GM18909 (cell line): ENCODE measurements at regions not wholly inside any gene's neighbourhood (a gene's known extent, or its start where the extent isn't known, plus 50 kb on each side); places are given as distances from the start of the nearest gene placed in this dataset.

Source experiments
- ATAC-seq: cut with Tn5 transposase; IDR thresholded peaks from one replicate; pipeline ENCODE4 v1.9.1; 2021; ENCODE audit warnings: mild to moderate bottlenecking; ENCODE audit not compliant: unreplicated experiment, poor library complexity

DNA sequence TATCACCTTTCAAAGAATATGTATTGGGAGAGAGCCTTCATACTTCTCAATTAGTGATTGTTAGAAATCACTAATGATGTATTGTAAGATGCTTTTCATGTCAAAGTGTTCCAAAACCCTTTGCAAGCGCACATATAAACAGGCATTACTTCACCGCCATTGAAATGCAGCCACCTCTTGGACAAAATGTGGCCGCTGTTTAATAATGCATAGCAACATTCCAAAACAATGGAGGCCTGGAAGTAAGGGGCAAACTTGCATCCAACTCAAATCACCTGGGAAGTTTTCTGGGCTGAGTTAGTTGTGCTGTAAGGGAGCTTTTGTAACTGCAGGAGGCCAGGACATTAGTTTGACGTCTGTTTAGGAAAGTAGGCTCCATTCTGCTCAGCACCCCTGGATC, 438.1 kb downstream of the FGF9 start:
- no peak for ATAC-seq

DNA sequence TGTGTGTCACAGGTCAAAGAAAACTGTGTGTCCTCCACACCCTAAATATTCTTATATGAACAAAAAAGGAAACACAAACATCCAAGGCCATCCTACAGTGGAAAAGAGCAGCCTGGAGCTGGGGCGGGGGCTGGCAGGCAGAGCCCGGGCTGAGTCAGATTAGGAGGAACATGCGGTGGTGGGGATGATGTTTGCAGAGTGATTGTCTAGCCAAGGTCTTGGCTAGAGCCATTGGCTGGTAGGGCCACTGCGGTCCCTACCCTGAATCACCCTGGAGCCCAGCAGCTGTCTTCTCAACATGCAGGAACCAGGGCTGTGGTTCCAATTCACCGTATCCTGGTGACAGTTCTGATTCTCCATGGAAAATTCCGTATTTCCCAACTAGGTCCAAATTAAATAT, 439.5 kb downstream of the FGF9 start:
- ATAC-seq: no peak

DNA sequence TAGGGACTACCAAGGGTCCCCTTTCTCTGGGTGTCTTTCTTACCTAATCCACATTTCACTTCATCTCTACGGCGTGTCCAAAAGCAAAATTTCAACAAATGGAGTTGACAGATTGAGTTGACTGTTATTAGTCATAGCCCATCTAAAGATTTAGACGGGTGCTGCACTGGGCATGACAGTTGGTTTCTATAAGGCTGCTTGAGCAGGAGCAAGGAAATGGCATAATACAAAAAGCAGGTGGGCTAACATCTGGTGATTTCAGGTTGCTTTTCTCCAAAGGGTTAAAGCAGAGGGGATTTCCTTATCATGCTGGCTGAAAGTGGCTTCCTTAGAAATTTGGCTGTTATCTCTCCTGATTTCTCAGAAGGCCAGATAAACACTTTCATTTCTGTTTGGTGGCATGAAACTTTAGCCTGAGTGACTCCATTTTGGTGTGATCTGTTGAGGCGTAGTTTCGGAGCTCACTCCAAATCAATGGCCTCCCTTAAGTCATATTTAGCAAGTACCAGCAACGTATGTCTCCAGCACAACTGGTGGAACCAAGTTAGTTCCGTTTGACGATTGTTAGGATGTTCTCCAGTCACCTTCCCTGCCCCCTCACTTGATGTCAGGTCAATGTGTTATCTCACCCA, 440.4 kb downstream of the FGF9 start:
- no peak for ATAC-seq

DNA sequence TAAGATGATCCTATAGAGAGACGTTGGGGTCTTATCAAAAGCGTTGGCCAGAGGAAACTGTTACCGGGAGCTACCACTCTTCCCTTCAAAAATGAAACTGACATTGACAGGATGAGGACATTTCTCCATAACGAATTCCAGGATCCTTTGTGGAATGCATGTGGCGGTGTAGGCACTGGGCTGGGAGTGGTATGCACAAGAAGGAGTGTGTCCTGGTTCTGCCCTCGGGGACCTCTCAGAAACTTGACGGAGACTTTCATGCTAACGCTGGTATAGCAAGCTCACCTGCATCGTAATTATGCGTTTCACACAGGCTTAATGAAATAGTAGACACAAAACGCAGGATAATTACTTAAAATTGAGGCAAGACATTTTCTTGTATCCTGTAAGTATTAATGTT, 441.1 kb downstream of the FGF9 start:
- no peak for ATAC-seq

DNA sequence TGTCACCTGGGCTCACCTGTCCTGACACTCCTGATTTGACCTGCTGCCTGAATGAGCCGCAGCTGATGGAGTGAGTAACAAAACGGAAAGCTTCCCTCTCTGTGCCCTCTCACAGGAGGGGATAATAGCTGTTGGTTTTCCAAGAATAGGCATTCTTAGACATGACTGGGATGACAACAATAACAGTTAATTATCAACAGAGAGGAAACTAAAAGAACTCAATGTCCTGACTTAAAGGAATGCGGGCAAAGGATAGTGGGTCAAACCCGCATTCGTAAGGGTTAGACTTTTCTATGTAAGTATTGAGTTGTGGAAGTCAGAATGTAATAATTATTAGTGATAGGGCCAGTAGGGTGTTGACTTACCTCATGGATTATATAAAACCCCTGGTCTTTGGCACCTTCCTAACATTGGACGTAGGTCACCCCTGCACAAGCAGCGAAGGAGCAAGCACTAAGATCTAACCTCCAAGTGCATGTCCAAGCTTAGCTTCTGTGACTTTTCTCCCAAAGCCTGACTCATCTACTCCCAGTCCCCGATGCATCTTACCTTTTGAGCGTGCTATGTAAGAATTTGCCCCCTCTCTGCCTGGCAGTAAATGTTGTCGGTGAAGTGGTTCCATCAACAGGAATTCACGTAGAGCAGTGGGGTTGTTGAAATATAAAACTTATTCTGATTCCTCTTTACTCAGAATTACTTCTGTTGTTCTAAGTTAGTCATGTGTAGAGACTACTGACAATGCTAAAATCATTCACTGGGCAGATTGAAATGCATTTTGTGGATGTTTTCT, 442.3 kb downstream of the FGF9 start:
- ATAC-seq: no peak

DNA sequence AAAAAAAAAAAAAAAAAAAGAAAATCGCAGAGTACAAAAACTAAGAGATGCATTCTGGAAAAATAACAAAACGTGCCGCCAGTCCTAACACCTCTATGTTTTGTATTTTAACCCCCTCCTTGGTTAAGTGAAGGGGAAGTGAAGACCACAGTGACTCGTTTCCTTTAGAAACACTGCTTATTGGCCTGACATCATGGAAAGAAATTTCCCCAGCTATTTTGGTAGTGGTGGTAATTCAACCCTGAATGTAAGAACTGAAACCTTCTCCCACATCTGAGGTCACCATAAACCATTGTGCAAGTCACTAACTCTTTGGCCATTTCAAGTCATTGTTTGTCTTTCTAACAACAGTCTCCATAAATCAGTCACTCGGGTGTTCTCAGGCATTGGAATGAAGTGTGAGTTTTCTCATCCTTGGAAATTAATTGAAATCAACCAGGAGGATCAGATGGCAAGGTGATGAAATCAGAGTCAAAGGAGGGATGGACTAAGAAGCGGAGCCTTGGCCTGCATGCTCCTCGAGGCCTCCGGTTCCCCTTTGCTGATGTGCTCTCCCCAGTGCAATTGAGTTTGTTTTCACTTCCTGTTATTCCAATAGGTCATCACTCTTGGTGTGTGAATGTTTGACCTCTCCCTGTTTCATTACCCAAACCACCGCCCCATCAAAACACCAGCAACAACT, 443.9 kb downstream of the FGF9 start:
- peak; percentile 91 for ATAC-seq

DNA sequence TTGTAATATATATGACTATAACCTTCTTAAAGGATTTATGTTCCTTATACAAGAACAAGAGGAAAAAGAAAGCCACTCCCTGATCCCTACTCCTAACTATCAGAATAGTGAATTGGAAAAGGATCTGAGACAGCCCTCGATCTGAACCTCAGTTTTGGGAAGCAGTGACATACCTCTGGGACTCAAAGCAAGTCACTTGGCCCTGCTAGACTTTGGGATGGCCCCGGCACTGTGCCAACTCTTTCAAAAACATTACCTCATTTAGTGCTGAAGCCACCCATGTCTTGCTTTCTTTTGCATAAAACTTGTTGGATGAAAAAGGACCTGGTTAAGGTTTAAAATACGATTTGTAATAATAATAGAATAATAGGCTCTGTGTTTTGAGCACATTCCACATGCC, 447.3 kb downstream of the FGF9 start:
- ATAC-seq: no peak

DNA sequence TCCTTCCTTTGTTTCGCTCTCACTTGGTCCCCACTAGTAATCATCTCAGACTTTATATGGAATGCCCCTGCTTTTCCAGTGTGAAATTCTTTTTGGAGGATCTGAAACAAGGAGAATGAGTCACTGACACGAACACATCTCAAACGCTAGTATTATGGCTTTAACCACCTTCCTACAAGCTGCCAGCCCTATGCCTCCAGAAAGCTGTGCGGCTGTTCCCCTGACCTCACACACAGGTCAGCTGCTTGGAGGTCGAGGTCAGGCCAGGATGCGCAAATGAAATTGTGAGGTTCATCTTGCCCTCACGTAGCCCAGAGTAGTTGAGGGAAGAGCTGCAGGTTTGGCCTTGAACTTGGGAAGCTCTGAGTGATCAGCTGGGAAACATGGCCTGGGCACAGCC, 449.8 kb downstream of the FGF9 start:
- no peak for ATAC-seq

DNA sequence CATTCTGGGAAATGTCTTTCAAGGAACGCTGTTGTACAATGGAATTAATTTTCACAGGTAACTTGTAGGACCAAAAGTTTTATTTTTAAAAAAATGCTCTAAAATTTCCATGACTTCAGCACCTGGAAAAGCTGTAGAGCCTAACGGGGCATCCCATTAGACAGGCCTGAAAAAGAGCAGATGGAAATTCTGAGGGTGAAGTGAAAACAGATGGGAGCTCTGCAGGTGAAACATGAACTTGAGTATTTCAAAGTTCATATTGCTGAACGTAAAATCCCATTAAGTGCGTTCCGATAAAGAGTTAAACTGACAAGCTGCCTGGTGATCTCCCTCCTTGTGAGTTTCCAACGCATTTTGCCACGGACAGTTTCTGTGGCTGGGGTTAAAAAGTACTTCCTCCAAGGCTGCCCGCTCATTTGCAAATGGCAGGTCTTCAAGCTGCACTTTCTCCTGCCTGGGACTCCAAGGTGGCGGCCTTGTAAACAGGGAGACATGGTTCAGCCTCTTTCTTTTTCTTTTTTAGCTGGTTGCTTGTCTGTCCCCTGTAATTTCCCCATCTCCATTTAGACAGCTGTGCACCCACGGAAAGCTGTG, 450.4 kb downstream of the FGF9 start:
- ATAC-seq: peak; percentile 57

DNA sequence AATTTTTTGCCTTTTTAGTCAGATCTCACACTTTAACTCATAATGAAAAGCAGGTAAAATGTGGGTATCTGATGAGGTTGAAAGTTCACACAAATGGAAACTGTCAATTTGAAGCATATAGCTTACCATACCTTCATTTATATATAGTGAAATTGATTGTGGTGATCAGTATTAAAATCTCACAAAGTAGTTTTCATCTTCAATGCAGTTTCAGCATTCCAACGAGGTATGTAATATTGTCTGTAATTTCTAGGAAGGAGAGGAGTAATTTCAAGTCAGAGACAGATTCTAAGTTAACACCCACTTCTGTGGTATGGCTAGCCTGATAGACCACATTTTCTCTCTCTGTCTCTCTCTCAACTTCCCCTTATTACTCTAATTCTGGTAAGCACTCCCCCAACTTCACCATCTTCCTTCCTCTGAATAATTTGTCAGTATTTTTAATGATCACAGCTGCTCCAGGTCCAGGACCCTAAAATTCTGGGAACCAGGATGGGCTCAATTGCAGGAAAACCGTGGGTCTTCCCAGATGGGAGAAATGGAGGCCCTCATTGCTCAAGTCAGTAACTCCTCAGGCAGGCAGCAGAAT, 455.7 kb downstream of the FGF9 start:
- peak; percentile 99 for ATAC-seq

DNA sequence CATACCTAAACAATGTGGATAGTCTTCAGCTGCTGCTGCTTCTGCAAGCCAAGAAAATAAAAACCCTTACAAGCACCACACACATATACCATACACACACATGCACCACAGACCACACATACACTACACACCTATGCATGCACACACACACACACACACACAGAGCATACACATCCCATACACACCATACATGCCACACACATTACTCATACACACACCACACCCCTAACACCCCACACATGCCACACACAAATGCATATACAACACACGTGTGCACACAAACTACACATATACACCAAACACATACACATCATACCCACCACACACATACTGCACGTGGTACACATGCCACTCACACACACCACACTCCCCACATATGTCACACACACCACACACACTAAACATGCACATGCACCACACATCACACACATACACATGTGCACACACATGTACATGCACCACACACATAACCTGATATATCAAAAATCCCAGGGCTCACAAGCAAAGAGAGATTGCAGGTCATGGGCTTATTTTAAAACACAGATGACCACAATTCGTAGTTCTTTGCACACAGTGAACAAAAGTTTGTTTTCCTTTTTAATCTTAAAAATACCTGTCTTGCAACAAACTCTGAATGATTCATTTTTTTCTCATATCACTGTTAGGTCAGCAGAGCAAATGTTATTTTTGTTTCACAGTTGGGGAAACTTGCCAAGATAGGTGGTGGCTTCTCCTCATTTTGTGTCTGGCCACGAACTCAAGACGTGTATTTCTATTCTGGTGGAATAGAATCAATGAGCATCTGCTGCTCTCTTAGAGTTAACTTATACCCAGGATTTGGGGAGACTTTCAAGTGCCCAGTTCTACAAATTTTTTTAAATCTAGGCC, 456.6 kb downstream of the FGF9 start:
- ATAC-seq: no peak

DNA sequence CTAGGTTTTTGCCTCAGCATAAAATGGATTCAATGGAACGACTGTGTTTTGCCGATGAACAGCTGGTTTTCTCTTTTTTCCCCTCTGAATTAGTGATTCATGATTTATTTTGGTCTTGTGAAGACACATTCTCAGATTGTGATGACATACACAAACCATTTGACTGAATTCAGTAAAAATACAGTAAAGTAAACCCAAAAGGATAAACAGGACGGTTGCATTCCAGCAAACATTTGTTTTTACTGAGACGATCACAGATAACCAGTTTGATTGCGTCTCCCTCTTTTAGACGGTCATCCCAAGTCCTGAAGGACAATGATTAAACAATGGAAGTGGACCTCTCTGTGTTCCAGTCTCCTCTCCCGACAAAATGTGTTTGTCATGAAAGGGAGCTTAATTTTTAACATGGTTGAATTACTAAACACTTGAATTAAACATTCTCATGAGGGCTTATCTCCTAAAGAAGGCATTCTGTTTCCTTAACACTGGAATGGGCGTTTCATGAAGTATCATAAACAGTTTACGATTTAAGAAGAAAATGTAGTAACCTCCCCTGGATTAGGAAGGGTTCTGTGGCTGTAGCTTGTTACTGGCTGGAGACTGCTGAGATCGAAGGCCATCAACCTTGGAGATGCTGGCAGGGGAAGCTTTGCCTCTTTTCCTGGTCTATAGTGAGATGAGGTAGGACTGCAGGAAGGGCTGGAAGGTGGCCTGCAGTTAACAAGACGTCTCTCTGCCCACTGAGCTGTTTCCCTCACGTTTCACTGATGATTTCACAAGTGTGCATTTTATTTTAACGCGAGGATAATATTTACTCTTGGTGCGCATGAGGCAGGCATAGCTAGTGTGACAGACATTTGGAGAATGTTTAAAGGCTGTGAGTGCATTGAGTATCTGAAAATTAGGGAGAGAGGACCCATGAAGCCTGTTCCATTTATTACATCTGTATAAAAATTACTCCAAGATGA, 457.9 kb downstream of the FGF9 start:
- ATAC-seq: no peak

DNA sequence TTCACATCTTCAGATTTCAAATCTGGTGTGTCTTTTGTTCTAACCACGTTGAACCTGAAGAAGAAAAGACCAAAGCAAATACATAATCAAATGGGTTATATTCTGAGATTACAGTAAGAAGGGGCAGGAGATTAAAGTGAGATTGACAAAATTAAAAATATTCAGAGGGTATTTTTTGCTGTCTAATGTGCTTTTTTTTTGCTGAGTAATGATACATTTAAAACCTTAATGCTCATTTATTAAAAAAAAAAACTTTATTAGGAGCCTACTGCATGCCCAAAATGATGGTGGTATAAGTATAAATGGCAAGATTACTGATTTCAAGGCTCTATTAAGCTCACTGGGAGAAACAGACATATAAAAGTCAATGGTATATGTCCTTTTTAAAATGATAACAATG, 459.4 kb downstream of the FGF9 start:
- no peak for ATAC-seq

DNA sequence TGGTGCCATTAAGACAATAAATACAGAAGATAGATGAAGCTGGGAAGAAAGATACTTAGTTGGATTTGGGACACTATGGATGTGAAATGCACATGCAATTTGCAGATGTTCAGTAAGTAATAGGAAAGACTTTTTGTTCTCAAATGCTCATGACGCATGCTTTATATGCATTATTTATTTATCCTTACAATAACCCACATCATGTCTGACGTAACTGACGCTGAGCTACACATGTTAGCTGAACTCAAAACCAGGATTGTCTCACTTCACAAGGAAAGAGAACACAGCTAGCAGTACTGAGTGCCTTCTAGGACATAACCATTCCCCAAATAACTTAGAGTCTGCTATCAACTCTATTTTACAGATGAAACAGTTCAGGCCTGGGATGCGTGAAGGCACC, 463.4 kb downstream of the FGF9 start:
- no peak for ATAC-seq

DNA sequence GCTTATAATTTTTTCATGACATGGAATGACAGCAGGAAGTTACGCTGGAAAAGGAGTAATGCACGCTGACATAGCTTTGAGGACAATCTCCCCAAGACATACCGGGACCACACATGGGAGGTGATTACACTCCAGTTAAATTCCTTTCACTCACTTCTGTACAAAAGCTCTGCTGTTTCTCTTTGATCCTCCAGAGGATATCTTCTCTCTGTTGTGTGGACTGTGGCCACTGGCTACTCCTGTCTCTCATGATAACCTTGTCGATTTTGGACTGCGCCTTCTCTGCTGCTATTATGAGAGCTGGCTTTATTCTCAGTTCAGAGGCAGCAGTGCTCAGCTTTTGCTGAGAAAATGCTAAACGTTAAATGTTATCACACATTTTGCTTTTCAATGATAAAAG, 464.6 kb downstream of the FGF9 start:
- ATAC-seq: no peak

DNA sequence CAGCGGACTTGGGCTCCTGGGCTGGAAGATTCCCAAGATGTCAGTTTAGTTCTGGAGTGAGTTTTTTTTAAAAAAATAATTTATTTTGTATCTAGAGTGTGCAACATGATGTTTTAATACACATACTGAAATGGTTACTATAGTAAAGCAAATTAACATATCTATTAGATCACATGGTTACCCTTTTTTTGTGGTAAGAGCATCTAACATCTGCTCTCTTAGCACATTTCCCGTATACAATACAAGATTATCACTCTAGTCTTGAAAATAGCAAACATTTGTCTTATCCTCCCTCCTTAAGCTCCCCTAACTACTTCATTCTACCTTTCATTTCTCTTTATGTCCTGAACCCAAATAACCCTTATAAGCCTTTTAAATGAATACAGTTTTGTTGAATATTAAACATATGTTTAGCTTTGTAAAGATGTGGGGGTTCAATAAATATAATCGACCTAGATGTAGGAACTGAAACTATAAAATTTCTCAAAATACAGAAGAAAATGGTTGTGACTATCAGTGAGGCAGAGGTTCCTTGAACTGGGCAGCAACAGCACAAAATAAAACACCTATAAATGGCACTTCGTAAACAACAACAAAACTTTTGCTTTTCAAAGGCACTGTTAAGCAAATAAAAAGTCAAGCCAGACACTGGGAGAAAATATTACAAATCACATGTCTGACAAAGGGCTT, 466.6 kb downstream of the FGF9 start:
- ATAC-seq: no peak

DNA sequence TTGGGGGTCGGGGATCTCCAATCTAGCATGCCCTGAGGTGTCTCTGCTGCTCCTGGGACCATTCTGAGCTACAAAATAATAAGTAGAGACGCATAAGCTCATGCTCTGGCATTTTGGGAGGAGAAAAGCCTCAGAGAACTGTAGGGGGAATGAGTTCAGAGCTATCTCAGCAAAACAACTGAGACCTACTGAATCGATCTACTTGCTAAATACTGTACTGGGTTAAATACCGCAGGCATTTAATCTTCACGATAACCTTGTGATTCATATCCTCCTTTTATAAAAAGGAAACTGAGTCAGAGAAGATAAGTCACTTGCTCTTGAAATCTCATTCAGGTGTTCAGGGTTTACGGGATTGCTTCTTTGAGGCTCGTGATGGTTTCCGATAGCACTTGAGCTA, 468.1 kb downstream of the FGF9 start:
- no peak for ATAC-seq

DNA sequence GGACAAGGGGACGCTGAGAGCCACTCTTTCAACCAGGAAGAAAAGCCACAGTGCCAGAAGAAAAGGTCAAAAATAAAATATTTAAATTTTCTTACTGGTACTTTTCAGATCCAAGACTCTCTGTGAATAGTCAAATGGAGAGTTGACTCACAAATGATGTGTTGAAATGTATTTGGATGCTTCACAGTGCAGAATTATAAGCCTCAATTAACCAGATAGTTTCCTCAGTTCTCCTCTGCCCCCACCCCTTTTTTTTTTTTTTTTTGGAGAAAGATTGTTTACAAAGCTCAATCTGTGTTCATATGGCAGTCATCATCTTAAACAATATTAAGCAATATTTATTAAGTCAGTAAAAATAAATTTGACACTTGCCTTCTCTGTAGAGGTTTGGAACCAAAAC, 470.8 kb downstream of the FGF9 start:
- ATAC-seq: no peak
